GM21576 (cell line): ENCODE measurements at regions not wholly inside any gene's neighbourhood (a gene's known extent, or its start where the extent isn't known, plus 50 kb on each side); places are given as distances from the start of the nearest gene placed in this dataset.

Experiments used
- ATAC-seq: cut with Tn5 transposase; IDR thresholded peaks from one replicate; pipeline ENCODE4 v1.9.1; 2021; ENCODE audit warnings: mild to moderate bottlenecking, moderate library complexity; ENCODE audit not compliant: unreplicated experiment

- no peak for ATAC-seq
Measured at GRCh38 chr1:234726359-234726943, 116.5 kb upstream of the IRF2BP2 start.

GRCh38 chr1:234725177-234726132 lies 115.5 kb upstream of the IRF2BP2 start:
- ATAC-seq: no peak

GRCh38 chr1:234724516-234725176 lies 114.7 kb upstream of the IRF2BP2 start:
- ATAC-seq: peak; percentile 17

- ATAC-seq: no peak
Measured at GRCh38 chr1:234722904-234723720, 113.1 kb upstream of the IRF2BP2 start.

GRCh38 chr1:234722270-234722704 lies 112.3 kb upstream of the IRF2BP2 start:
- no peak for ATAC-seq

GRCh38 chr1:234721476-234722269 lies 111.7 kb upstream of the IRF2BP2 start:
- ATAC-seq: no peak

- ATAC-seq: no peak
Measured at GRCh38 chr1:234720709-234721441, 110.9 kb upstream of the IRF2BP2 start.

GRCh38 chr1:234719454-234720251 lies 109.7 kb upstream of the IRF2BP2 start:
- ATAC-seq: no peak

- no peak for ATAC-seq
Measured at GRCh38 chr1:234718496-234719453, 108.8 kb upstream of the IRF2BP2 start.

GRCh38 chr1:234716908-234717375 lies 107.0 kb upstream of the IRF2BP2 start:
- no peak for ATAC-seq

GRCh38 chr1:234715252-234716014 lies 105.5 kb upstream of the IRF2BP2 start:
- ATAC-seq: no peak

GRCh38 chr1:234713859-234714258 lies 103.9 kb upstream of the IRF2BP2 start:
- ATAC-seq: no peak

- ATAC-seq: no peak
Measured at GRCh38 chr1:234713440-234713839, 103.5 kb upstream of the IRF2BP2 start.

- no peak for ATAC-seq
Measured at GRCh38 chr1:234712891-234713305, 102.9 kb upstream of the IRF2BP2 start.

- no peak for ATAC-seq
Measured at GRCh38 chr1:234710936-234711724, 101.2 kb upstream of the IRF2BP2 start.

- ATAC-seq: no peak
Measured at GRCh38 chr1:234710381-234710780, 100.4 kb upstream of the IRF2BP2 start.
